Activated naive CD4-positive, alpha-beta T cell (primary cell): ENCODE measurements at regions not wholly inside any gene's neighbourhood (a gene's known extent, or its start where the extent isn't known, plus 50 kb on each side); places are given as distances from the start of the nearest gene placed in this dataset.

Experiments
- DNase-seq, 4 experiments: peaks; one replicate each; lab custom pipeline; 2025; lab: John Stamatoyannopoulos, UW

DNA sequence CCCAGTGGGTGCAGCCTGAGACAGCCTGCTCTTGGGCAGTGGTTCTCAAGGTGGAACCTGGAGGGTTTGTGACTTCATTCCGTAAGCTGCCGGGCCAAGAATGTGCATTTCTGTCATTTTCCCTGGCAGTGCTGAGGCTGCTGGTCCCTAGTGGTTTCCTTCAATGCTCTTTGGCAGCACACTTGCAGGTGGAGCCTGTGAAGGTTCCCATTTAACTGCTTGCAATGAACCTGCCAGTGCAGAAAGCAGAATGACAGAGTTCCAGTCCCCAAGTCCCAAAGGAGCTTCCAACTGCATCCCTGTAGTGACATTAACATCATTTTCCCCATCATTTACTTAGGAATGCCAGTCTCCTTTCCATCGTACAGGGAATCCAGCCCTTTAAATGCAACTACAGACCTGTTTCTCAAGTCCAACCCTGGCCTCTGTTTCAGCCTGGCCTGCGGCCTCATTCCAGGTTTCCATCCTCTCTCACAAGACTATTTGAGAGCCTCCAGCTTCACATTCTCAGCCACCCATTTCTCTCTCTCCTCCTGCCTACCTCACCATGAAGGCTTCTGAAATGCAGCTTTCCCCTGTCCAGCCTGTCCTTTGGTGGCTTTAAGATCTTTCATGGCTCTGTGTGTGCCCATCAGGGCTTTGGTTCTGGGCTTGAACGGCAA lies 149.7 kb upstream of the GGTLC1 start:
- no peak for DNase-seq

DNA sequence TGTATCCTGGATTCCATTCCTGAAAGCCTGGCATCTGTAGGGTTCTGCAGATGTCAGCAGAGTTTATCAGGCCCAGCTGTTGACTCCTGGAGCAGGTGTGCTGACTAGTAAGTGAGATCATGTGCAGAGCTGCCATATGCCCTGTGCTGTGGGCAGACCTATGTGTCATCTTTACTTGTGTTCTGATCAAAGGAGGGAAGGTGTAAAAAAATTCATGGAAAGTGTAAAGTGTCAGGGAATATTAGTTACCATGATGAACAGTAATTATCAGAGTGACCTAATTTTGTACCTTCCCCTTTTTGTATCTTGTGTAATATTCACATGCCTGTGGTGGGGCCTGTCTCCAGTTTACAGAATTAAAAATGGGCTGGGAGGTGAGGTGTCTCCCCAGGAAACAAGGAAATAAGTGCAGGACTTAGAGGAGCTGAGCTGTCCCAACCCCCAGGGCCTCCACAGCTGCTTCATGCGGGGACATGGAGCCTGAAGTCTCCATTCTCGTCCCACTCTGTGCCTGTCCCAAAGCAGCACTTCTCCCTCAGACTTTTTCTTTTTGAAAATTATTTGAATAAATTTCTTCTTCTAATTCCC lies 148.2 kb upstream of the GGTLC1 start:
- no peak for DNase-seq

DNA sequence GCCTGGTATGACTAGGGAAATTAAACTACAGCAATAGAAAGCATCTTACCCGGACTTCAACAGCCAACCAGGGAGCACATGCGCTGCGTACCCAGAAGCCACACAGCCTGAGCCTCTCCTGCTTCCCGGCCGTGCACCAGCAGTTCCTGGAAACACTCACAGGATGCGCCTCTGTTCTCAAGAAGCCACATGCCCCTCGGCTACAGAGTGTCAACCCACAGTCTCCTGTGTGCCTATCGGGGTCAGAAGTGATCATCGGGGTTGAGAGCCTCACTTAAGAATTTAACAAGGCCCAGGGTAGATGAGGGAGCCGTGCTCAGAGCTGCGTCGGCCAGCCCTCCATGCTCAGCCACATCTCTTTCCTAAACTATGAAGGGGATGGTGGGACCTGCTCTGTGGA lies 147.2 kb upstream of the GGTLC1 start:
- no peak for DNase-seq

DNA sequence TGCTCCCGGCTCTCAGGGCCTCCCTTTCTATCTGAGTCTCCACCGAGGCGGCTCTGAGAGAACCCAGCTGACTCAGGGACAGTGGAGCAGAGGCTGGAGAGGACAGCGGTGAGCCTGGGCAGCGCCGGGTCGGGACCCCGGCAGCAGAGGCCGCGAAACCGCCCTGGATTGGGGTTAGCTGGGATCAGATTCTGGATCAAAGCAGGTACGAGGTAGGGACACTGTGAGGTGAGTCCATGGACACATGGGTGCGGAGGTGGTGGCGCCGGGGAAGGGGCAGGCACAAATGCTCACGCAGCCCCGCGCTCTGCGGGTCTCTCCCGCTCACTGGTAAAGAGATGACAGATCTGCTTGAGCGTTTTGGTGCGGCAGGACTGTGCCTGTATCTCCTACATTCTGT lies 146.4 kb upstream of the GGTLC1 start:
- no peak for DNase-seq

DNA sequence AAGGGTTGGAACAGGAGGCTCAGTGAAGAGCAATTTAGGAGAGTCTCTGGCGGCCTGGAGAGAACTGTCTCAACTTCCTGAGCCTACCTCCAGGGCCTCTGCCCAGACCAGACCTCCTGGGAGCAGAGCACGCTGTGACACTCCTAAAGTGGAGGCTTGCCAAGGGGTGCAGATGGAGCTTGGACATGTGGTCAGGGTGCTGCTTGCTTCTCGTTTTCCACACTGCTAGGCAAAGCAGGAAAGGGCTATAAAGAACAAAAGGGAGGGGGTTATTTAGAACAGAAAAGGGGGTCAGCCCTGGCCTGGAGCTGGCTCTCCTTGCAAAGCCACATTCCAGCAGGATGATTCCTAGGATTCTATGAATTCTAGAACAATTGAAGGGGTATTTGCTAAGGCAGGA lies 145.7 kb upstream of the GGTLC1 start:
- DNase-seq = no peak

DNA sequence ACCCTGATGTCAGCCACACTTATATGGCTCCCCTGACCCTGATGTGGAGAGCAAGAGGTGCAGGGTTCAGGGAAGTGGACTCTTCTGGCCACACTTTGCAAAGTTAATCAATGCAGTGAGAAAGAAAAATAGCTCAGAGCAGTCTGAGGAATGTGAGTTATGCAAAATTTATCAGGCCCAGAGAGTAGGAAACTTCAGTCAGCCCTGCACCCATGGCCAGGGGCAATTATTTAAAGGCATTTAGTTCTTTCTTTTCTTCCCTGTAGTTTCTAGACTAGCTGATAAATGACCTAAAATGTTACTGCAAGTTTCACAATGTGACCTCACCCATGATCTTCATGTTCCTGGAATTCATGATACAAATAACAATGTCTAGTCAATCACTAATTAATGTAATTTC lies 143.7 kb upstream of the GGTLC1 start:
- no peak for DNase-seq

DNA sequence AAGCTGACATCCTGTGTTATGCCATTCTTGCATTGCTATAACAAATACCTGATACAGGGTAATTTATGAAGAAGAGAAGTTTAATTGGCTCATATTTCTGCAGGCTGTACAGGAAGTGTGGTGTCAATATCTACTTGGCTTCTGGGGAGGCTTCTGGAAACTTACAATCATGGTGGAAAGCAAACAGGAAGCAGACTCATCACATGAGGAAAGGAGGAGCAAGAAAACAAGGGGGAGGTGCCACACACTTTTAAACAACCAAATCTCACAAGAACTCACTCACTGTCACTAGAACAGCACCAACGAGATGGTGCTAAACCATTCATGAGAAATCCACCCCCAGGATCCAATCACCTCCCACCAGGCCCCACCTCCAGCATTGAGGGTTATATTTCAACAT lies 143.1 kb upstream of the GGTLC1 start:
- no peak for DNase-seq

DNA sequence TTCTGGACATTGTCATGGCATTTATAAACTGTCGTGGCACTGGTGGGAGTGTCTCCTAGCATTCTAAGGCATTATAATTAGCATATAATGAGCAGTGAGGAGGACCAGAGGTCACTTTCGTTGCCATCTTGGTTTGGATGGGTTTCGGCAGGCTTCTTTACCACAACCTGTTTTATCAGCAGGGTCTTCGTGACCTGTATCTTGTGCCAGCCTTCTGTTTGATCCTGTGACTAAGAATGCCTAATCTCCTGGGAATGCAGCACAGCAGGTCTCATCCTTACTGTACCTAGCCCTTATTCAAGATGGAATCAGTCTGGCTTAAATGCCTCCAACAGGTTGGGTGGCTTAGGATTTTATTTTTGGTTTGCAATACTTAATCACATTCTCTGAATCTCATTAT lies 142.7 kb upstream of the GGTLC1 start:
- DNase-seq = no peak

DNA sequence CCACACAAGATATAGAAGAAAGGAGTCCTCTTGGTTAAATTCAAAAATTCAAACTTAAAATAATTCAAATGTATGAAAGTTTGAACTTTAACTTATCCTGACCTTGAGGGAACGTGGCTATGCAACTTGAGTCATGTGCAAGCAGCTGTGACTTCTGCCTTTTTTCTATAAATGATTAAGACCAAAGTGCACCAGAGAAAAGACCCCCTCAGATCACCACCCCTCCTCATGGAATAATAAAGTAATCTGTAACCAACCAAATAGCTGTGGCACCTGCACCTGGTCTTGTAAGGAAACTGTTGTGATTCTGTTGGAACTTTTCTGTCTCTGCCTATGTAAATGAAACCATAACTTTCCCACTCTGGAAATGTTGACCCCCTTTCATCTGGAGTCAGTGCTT lies 141.1 kb upstream of the GGTLC1 start:
- DNase-seq = no peak

DNA sequence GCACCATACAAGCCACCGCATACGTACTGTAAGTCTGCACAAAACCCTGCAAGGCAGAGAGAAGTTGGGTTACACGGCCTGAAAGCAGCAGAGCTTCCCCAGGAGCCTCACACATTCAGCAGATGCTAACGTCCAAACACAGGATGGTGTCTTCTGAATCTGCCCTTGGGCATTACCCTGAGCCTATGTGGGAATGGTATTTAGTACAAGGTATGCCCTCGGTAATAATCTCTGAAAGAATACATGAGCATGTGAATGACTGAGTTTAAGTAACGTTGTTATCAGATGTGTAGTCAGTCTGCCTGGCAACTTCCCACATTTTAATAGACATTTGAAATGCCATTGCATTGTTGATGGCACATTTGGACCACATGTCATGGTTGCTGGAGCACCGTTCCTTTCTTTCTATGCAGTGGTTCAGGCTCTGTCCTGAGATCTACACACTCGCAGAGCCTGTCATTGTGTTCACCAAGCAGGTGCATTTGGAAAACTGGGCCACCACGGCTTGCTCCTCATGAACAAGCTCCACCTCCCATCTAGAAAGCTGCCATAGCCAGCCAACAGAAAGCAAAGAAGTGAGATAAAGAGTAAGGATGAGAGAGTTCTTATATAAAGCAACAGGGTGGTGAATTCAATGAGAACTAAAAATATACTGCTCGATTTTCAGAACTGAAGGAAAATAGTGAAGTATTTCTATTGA lies 136.5 kb upstream of the GGTLC1 start:
- no peak for DNase-seq

DNA sequence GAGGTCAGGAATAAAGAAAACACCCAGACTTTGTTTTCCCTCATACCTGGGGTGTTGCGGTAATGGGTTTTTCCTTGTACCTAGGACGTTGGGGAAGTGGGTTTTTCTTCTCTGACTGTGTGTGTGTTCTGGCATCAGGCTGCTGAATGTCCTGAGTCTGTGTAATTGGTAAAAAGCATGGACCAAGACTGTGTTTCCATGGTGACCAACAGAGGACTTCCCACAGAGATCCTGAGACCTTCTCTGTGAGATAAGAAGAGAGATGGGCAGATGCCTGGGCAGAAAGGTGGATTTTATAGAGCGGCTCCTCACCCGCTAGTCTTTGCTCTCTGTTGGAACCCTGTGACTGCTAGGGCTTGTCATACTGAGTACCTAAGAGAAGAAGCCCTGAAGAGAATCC lies 135.4 kb upstream of the GGTLC1 start:
- DNase-seq = no peak

DNA sequence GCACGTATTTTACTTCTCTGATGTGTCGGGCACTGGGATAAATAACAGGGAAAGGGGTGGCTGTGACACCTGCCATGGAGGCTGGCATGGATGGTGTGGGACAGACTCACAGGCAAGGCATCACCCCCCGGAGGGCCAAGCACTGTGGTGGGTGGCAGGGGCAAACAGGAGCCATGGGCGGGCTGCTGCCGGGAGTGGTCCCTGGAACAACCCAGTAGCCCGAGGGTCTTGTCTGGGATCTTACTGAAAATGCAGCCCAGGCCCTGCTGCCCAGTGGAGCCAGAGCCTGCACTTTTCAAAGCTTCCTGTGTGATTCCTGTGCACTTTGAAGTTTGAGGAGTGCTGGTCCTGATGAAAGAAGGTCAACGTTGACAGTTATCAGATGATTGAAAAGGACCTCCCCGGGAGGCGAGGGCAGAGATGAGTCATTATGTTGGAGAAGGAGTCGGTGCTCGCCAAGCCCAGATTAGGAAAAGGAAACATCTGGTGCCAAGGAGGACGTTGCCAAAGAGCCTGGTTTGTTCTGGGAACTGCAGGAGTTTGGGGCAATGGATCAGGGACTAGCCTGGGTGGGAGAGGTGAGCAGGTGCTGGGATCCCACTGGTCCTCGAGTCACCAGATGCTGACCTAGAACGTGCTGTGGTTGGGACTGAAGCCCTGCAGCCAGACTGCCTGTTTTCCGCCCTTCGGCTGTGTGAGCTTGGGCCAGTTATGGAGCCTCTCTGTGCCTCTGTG lies 130.0 kb upstream of the GGTLC1 start:
- no peak for DNase-seq

DNA sequence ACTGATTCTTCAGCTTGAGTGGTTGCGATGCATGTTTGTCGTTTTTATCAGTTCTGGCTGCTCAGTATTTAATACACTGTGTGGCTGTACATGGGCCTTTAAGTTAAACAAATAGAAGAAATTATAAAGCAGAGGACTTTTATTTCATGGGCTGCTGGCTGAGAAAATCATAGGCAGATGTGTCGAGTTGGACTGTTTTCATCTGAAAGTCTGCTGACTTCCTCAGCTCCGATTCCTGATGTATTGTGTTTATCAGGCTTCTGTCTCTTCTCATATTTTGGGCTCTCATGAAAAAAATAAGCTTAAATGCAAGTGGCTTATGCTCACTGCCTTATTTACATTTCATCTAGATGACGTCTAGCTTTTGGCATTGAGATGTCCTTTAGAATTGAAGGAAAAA lies 129.5 kb upstream of the GGTLC1 start:
- no peak for DNase-seq

DNA sequence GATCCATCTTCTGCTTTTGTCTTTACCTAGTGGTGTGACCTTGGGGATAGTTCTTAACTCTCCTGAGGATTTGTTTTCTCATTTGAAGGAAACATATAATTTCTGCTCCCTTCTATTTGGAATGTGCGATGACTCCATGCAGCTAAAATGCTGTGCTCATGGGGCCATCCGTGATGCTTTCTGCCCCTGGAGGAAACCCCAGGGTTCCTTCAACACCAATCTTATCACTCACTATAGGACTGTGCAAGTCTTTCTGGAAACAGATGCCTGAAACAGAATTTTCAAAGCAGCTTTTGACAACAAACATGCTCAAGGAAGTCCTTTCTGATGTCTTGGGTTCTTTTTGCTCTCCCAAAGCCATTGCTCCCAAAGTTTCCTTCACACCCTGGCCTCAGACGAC lies 128.8 kb upstream of the GGTLC1 start:
- DNase-seq = no peak

DNA sequence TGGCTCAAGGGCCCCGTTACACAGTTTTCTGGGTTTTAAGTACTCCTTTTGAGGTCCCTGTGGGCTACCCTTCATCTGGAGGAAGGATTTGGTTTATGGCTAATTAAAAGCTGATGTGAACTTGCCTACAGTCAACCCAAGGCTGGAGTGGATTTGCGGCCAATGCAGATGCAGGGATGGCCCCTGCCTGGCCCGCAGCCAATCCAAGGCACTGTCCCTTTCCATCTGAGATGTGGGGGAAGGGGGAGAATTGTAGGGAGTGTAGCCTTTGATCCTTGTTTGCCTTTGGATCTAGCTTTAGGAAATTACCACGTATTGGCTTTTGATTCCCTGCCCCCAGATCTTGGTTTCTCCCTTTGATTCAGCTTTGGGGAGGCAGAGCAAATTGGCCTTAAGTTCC lies 128.0 kb upstream of the GGTLC1 start:
- DNase-seq = no peak

DNA sequence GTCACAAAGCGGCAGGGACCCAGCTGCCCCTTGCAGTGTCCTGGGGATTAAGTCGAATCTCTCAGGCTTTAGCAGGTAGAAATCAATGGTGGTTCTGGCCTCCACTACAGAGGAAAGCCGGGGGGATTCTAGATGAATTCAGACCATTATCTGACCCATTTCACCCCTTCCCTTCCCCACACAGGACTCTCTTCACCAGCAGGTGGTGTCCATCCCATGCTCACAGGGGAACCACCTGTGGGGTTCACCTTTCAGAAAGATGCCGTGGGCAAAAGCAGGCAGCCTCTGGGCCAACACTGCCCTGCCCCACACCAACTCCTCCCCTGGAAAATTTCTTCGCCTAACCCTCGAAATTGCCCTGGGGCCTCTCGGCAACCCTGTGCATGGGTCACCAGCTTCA lies 123.8 kb upstream of the GGTLC1 start:
- no peak for DNase-seq

DNA sequence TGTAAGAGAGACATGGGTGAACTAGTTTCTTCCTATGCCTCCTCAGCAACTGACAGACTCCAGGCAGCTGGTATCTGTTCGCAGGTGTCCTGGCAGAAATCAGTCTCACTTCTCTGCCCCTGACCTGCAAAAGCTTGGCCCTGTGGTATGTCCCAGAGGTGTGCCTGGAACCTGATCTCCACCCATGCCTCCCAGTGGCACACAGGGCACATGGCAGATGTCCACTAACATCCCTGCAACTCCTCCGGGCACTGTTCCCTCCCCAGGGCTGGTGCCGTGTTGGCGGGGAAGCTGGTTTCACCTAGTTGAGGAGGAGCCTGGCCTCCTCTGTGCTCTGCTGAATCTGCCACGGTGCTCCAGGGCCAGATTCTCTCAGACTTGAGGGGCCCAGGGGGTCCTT lies 123.3 kb upstream of the GGTLC1 start:
- no peak for DNase-seq

DNA sequence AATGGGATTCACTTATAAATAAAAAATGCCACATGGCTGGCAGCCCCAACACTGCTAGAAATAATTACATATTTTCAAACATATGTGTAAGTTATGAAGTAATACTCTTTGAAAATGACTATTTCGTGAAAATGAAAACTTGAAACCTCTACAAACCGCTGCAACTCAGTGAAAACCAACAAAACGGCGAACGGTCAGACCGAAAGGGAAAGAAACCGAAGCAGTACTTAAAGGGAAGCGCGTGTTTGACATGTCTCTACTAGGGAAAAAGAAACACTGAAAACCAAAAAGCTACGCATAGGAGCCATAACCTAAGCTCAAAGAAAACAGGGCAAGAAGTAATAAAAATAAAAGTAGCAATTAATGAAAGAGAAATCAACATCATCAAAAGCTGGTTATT lies 121.0 kb upstream of the GGTLC1 start:
- no peak for DNase-seq

DNA sequence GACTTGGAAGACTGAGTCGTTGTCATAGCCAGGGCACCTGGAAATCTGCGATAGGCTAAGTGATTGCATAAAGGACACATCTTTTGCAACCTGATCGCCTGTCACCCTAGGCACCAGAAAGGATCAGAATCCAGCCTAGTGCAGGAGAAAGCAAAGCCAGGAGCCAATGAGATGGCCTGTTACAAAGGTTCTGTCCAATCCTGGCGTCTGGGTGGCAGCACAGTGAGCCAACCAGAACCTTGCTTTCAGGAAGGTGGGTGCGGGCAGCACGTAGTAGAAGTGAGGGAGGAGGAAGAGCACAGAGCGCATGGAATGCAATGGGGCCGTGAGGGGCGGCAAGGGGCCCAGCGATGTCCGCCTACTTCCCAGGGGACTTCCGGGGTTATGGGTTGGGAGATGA lies 120.4 kb upstream of the GGTLC1 start:
- DNase-seq = no peak

DNA sequence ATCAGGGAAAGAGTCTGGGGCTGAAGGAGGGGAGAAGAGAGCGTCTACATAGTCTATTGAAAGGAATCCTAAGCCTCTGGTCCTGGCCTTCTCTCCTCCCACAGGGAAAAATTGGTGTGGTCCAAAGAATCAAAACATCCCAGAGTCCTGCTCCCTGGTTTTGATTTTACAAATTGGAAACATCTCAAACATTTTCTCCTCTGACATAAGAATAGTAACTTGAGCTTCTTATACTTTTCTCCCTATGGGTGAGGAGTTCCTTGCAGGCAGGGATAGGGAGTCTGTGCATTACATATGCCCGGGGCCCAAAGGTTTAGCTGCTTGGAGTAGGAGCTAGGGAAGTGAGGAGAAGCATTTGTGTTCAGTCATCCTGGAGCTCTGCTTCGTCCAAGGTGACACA lies 120.0 kb upstream of the GGTLC1 start:
- no peak for DNase-seq

DNA sequence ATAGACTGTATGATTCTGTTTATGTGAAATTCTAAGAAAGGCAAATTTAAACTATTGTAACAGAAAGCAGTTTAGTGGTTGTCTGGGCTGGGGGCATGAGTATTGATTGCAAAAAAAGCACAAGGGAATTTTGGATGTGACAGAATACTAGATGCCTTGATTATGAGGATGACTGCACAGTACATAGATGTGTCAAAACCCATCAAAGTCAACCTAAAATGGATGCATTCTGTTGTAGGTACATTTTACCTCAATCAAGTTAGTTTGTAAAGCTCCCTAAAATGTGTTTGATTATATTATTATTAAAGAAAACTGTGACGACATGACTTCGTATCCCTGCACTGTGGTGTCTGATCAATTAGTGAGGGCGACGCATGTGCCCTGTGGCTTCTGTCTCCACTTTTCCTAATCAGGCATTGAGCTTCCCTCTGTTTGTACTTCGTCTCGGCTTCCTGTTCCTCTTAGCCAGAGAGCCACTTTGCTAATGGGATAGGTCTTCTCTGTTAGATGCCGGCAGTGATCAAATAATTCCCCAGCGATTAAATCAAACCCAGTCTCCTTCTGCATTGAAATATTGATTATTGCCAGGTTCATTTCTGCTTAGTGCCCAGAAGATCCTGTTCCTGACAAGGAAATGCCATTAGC lies 118.3 kb upstream of the GGTLC1 start:
- DNase-seq = no peak

DNA sequence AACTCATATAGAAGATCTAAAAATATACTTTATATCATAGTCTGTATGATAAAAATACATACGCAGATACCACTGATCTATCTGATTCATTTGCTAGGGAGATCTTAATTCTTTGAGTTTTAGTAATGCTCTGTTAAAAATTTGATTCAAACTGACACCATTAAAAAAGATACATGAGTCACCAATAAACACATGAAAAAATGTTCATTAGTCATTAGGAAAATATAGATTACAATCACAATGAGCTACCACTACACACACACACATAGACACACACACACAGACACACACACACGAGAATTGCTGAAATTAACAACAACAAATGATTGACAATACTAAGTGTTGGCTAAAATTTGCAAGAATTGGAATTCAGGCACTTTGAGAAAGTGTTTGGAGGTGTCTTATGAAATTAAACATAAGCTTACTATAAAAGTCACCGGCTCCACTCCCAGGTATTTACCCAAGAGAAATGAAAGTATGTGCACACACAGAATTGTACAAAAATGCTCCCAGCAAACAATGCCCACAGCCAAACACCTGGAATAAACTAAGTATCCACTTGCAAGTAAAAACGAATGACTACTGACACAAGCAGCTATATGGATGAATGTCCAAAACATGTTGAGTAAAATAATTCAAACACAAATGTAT lies 117.7 kb upstream of the GGTLC1 start:
- no peak for DNase-seq
